Left lobe of liver (tissue), 2 donors: ENCODE measurements at regions not wholly inside any gene's neighbourhood (a gene's known extent, or its start where the extent isn't known, plus 50 kb on each side); places are given as distances from the start of the nearest gene placed in this dataset.
"Not testable (repeated sequence)": the region's sequence is repeated elsewhere in the genome, so short reads cannot be mapped to it uniquely, and the experiment has no call there.

Experiments
- ATAC-seq: fragments of 200-7000 bp; cut with Tn5 transposase; one replicate; pipeline ENCODE4 v1.9.1; 2020; ENCODE audit warnings: mild to moderate bottlenecking, moderate library complexity
- DNase-seq: peaks from one replicate; pipeline ENCODE4 v3.0.0-alpha.2; 2020; ENCODE audit warnings: low spot score
- donor health status: DM: no; HTN: no; CAD: no; lungs with moderate emphysema.
- donor health status: DM: no; HTN: yes; CAD: no.

- ATAC-seq (no peak), DNase-seq (peak; percentile 27)
Measured at GRCh38 chr5:171541341-171541776, 121.9 kb downstream of the FGF18 start.

GRCh38 chr5:171542525-171543140 is 123.2 kb downstream of the FGF18 start:
- ATAC-seq (no peak), DNase-seq (peak; percentile 23)

GRCh38 chr5:171543148-171543815 is 123.8 kb downstream of the FGF18 start:
- no peak for ATAC-seq
- DNase-seq = peak; percentile 23

GRCh38 chr5:171544913-171545765 is 125.7 kb downstream of the FGF18 start:
- DNase-seq (no peak), ATAC-seq (no peak)

- DNase-seq = no peak
- no peak for ATAC-seq
Measured at GRCh38 chr5:171549274-171549673, 129.8 kb downstream of the FGF18 start.

GRCh38 chr5:171553817-171554216 is 134.4 kb downstream of the FGF18 start:
- not testable (repeated sequence) for ATAC-seq, DNase-seq

GRCh38 chr5:171555160-171555559 is 135.7 kb downstream of the FGF18 start:
- ATAC-seq (no peak), DNase-seq (no peak)

GRCh38 chr5:171562822-171563221 is 143.4 kb downstream of the FGF18 start:
- no peak for DNase-seq
- no peak for ATAC-seq

GRCh38 chr5:171568389-171568788 is 148.9 kb downstream of the FGF18 start:
- DNase-seq = no peak
- ATAC-seq = no peak

- DNase-seq = no peak
Measured at GRCh38 chr5:171569065-171569712, 149.7 kb downstream of the FGF18 start.

GRCh38 chr5:171570244-171570825 is 150.9 kb downstream of the FGF18 start:
- ATAC-seq (no peak), DNase-seq (no peak)

More at GRCh38 chr5:171569065-171569712, 149.7 kb downstream of the FGF18 start:
- no peak for ATAC-seq

GRCh38 chr5:171571663-171572062 is 152.2 kb downstream of the FGF18 start:
- ATAC-seq = no peak

GRCh38 chr5:171573021-171573420 is 153.6 kb downstream of the FGF18 start:
- no peak for DNase-seq
- ATAC-seq = no peak

More at GRCh38 chr5:171571663-171572062, 152.2 kb downstream of the FGF18 start:
- DNase-seq = no peak

GRCh38 chr5:171573451-171574225 is 154.2 kb downstream of the FGF18 start:
- ATAC-seq (no peak), DNase-seq (no peak)

- ATAC-seq (no peak), DNase-seq (no peak)
Measured at GRCh38 chr5:171574376-171574775, 154.9 kb downstream of the FGF18 start.

GRCh38 chr5:171575386-171575785 is 155.9 kb downstream of the FGF18 start:
- DNase-seq (no peak), ATAC-seq (no peak)

GRCh38 chr5:171575808-171576207 is 156.4 kb downstream of the FGF18 start:
- no peak for ATAC-seq
- DNase-seq = no peak

GRCh38 chr5:171577042-171577758 is 157.8 kb downstream of the FGF18 start:
- DNase-seq = no peak
- no peak for ATAC-seq
